ENCODE measurements at regions not wholly inside any gene's neighbourhood (a gene's known extent, or its start where the extent isn't known, plus 50 kb on each side); places are given as distances from the start of the nearest gene placed in this dataset.

DNA sequence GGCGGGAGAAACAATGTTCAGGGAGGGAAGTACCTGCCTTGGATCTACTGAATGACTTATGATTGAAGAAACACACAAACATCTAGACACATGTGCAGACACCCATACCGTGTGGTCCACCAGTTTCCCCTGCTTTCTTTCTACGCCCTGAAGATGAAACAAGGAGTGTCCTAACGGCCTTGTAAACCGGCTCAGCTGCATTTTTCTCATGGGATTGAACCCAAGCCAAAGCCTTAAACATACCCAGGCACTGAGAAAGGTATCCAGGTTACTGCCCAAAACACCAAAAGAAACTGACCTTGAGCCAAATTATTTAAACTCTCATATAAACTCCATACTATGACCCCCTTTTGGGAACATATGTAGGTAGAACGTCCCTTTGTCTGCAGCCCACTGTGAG is 630.0 kb upstream of the RGS18 start:
- TF ChIP-seq TCF7 (IDR thresholded peaks at IDR 0.05; ENCODE audit: low read depth) (no peak), HNF4A (CRISPR knock-in tag; IDR thresholded peaks at IDR 0.05) (no peak)

Data from HepG2 (cell line).